ENCODE measurements at regions not wholly inside any gene's neighbourhood (a gene's known extent, or its start where the extent isn't known, plus 50 kb on each side); places are given as distances from the start of the nearest gene placed in this dataset.

GRCh38 chr18:40356168-40356567 lies 1598.9 kb upstream of the PIK3C3 start:
- Mint-ChIP-seq H3K4me1 (no peaks in the 10 kb centered on the region), H3K36me3 (no peaks in the 10 kb centered on the region), H3K9me3 (peaks cover 10 to 24% (median 12%) of the 10 kb centered on the region in 3 donors), H3K27me3 (no peaks in the 10 kb centered on the region), H3K4me3 (no peak overlapping the region), H3K27ac (no peak overlapping the region)
- ChIA-PET POLR2A (no interaction called here), CTCF (no interaction called here)
- Histone ChIP-seq H3K9me3 (no peaks in the 10 kb centered on the region), H3K27ac (ENCODE audit: low read length) (no peak overlapping the region), H3K4me1 (ENCODE audit: control insufficient read depth in 1 of 2, extremely low read depth in 1 of 2, insufficient read depth in 2 of 2, low read length in 2 of 2) (no peaks in the 10 kb centered on the region), H3K4me3 (ENCODE audit: control insufficient read depth in 1 of 2, extremely low read depth in 1 of 2, low read length in 1 of 2) (no peak overlapping the region), H3K36me3 (ENCODE audit: control insufficient read depth in 2 of 2, extremely low read depth in 1 of 2, insufficient read depth in 1 of 2, low read length in 1 of 2) (no peaks in the 10 kb centered on the region), H3K27me3 (replicated peaks in 1 of 2; ENCODE audit: control insufficient read depth in 2 of 2, extremely low read depth in 1 of 2, insufficient read depth in 2 of 2, low read length in 1 of 2) (no peaks in the 10 kb centered on the region)
- ATAC-seq (replicated peaks in 1 of 4): no peak
- 84% methylated on average over 4 of the region's 6 CpGs for WGBS (ENCODE audit: insufficient coverage)
- DNase-seq: no peak

- Histone ChIP-seq H3K4me1 (ENCODE audit: control insufficient read depth in 1 of 2, extremely low read depth in 1 of 2, insufficient read depth in 2 of 2, low read length in 2 of 2) (no peaks in the 10 kb centered on the region), H3K27me3 (replicated peaks in 1 of 2; ENCODE audit: control insufficient read depth in 2 of 2, extremely low read depth in 1 of 2, insufficient read depth in 2 of 2, low read length in 1 of 2) (no peaks in the 10 kb centered on the region), H3K9me3 (no peaks in the 10 kb centered on the region), H3K36me3 (ENCODE audit: control insufficient read depth in 2 of 2, extremely low read depth in 1 of 2, insufficient read depth in 1 of 2, low read length in 1 of 2) (no peaks in the 10 kb centered on the region), H3K27ac (ENCODE audit: low read length) (no peak overlapping the region), H3K4me3 (ENCODE audit: control insufficient read depth in 1 of 2, extremely low read depth in 1 of 2, low read length in 1 of 2) (no peak overlapping the region)
- ChIA-PET POLR2A (interaction anchor here in 1 of 2 donors (0.6 to 0.7 kb wide), 2 partner anchors 24 to 1709 kb away, joined by 3 read pairs; no protein-coding TSS in a partner anchor), CTCF (no interaction called here)
- Mint-ChIP-seq H3K27me3 (no peaks in the 10 kb centered on the region), H3K36me3 (no peaks in the 10 kb centered on the region), H3K9me3 (peaks cover 12 to 24% (median 15%) of the 10 kb centered on the region in 3 donors), H3K4me3 (no peak overlapping the region), H3K27ac (no peak overlapping the region), H3K4me1 (no peaks in the 10 kb centered on the region)
- no CpG with 5 or more reads among the region's 1 CpG for WGBS (ENCODE audit: insufficient coverage)
- no peak for ATAC-seq (replicated peaks in 1 of 4)
- no peak for DNase-seq
Measured at GRCh38 chr18:40355726-40356125, 1599.3 kb upstream of the PIK3C3 start.

GRCh38 chr18:40348196-40348595 lies 1606.8 kb upstream of the PIK3C3 start:
- WGBS (ENCODE audit: insufficient coverage): 71% methylated on average over 1 of the region's 1 CpG
- POLR2A ChIA-PET: no interaction called here

GRCh38 chr18:40347261-40347660 lies 1607.8 kb upstream of the PIK3C3 start:
- ATAC-seq (replicated peaks in 1 of 4) (no peak), DNase-seq (no peak)
- Histone ChIP-seq H3K27ac (ENCODE audit: low read length) (no peak overlapping the region), H3K27me3 (replicated peaks in 1 of 2; ENCODE audit: control insufficient read depth in 2 of 2, extremely low read depth in 1 of 2, insufficient read depth in 2 of 2, low read length in 1 of 2) (no peaks in the 10 kb centered on the region), H3K9me3 (no peaks in the 10 kb centered on the region), H3K4me3 (ENCODE audit: control insufficient read depth in 1 of 2, extremely low read depth in 1 of 2, low read length in 1 of 2) (no peak overlapping the region), H3K4me1 (ENCODE audit: control insufficient read depth in 1 of 2, extremely low read depth in 1 of 2, insufficient read depth in 2 of 2, low read length in 2 of 2) (no peaks in the 10 kb centered on the region), H3K36me3 (ENCODE audit: control insufficient read depth in 2 of 2, extremely low read depth in 1 of 2, insufficient read depth in 1 of 2, low read length in 1 of 2) (no peaks in the 10 kb centered on the region)
- Mint-ChIP-seq H3K36me3 (no peaks in the 10 kb centered on the region), H3K27me3 (no peaks in the 10 kb centered on the region), H3K4me3 (no peak overlapping the region), H3K9me3 (peaks cover 4 to 13% (median 4%) of the 10 kb centered on the region in 3 donors), H3K27ac (no peak overlapping the region), H3K4me1 (no peaks in the 10 kb centered on the region)
- 93% methylated on average over 3 of the region's 5 CpGs for WGBS (ENCODE audit: insufficient coverage)
- POLR2A ChIA-PET: no interaction called here
- CTCF ChIA-PET: no interaction called here

More at GRCh38 chr18:40348196-40348595, 1606.8 kb upstream of the PIK3C3 start:
- H3K27me3 Mint-ChIP-seq: no peaks in the 10 kb centered on the region
- Histone ChIP-seq H3K4me3 (ENCODE audit: control insufficient read depth in 1 of 2, extremely low read depth in 1 of 2, low read length in 1 of 2) (no peak overlapping the region), H3K27me3 (replicated peaks in 1 of 2; ENCODE audit: control insufficient read depth in 2 of 2, extremely low read depth in 1 of 2, insufficient read depth in 2 of 2, low read length in 1 of 2) (no peaks in the 10 kb centered on the region), H3K9me3 (no peaks in the 10 kb centered on the region), H3K36me3 (ENCODE audit: control insufficient read depth in 2 of 2, extremely low read depth in 1 of 2, insufficient read depth in 1 of 2, low read length in 1 of 2) (no peaks in the 10 kb centered on the region), H3K4me1 (ENCODE audit: control insufficient read depth in 1 of 2, extremely low read depth in 1 of 2, insufficient read depth in 2 of 2, low read length in 2 of 2) (no peaks in the 10 kb centered on the region), H3K27ac (ENCODE audit: low read length) (no peak overlapping the region)
- no peak for ATAC-seq (replicated peaks in 1 of 4)
- no peak overlapping the region for H3K27ac Mint-ChIP-seq
- no peak overlapping the region for H3K4me3 Mint-ChIP-seq
- H3K9me3 Mint-ChIP-seq: peaks cover 3 to 13% (median 4%) of the 10 kb centered on the region in 3 donors
- H3K36me3 Mint-ChIP-seq: no peaks in the 10 kb centered on the region
- no peak for DNase-seq
- CTCF ChIA-PET: no interaction called here
- H3K4me1 Mint-ChIP-seq: no peaks in the 10 kb centered on the region

GRCh38 chr18:40346146-40346545 lies 1608.9 kb upstream of the PIK3C3 start:
- ChIA-PET CTCF (no interaction called here), POLR2A (no interaction called here)
- H3K9me3 Mint-ChIP-seq: peaks cover 8 to 13% (median 9%) of the 10 kb centered on the region in 3 donors
- Histone ChIP-seq H3K36me3 (ENCODE audit: control insufficient read depth in 2 of 2, extremely low read depth in 1 of 2, insufficient read depth in 1 of 2, low read length in 1 of 2) (no peaks in the 10 kb centered on the region), H3K4me1 (ENCODE audit: control insufficient read depth in 1 of 2, extremely low read depth in 1 of 2, insufficient read depth in 2 of 2, low read length in 2 of 2) (no peaks in the 10 kb centered on the region), H3K27ac (ENCODE audit: low read length) (no peak overlapping the region), H3K4me3 (ENCODE audit: control insufficient read depth in 1 of 2, extremely low read depth in 1 of 2, low read length in 1 of 2) (no peak overlapping the region), H3K27me3 (replicated peaks in 1 of 2; ENCODE audit: control insufficient read depth in 2 of 2, extremely low read depth in 1 of 2, insufficient read depth in 2 of 2, low read length in 1 of 2) (no peaks in the 10 kb centered on the region), H3K9me3 (no peaks in the 10 kb centered on the region)
- DNase-seq (no peak), ATAC-seq (replicated peaks in 1 of 4) (no peak)
- H3K4me3 Mint-ChIP-seq: no peak overlapping the region
- no peaks in the 10 kb centered on the region for H3K4me1 Mint-ChIP-seq
- H3K27me3 Mint-ChIP-seq: no peaks in the 10 kb centered on the region
- H3K36me3 Mint-ChIP-seq: no peaks in the 10 kb centered on the region
- H3K27ac Mint-ChIP-seq: no peak overlapping the region

GRCh38 chr18:40341701-40342100 lies 1613.3 kb upstream of the PIK3C3 start:
- no peaks in the 10 kb centered on the region for H3K4me1 ChIP-seq (ENCODE audit: control insufficient read depth in 1 of 2, extremely low read depth in 1 of 2, insufficient read depth in 2 of 2, low read length in 2 of 2)
- H3K27ac ChIP-seq (ENCODE audit: low read length): no peak overlapping the region
- Mint-ChIP-seq H3K27me3 (no peaks in the 10 kb centered on the region), H3K9me3 (peaks cover 12 to 15% (median 14%) of the 10 kb centered on the region in 3 donors), H3K36me3 (no peaks in the 10 kb centered on the region), H3K27ac (no peak overlapping the region), H3K4me3 (no peak overlapping the region), H3K4me1 (no peaks in the 10 kb centered on the region)
- POLR2A ChIA-PET: no interaction called here
- no peak overlapping the region for H3K4me3 ChIP-seq (ENCODE audit: control insufficient read depth in 1 of 2, extremely low read depth in 1 of 2, low read length in 1 of 2)
- CTCF ChIA-PET: interaction anchor here in 1 of 2 donors (0.6 kb wide), 1 partner anchor 982 kb away, joined by 3 read pairs; no protein-coding TSS in a partner anchor
- no peaks in the 10 kb centered on the region for H3K9me3 ChIP-seq
- no peaks in the 10 kb centered on the region for H3K36me3 ChIP-seq (ENCODE audit: control insufficient read depth in 2 of 2, extremely low read depth in 1 of 2, insufficient read depth in 1 of 2, low read length in 1 of 2)
- ATAC-seq (replicated peaks in 1 of 4) (no peak), DNase-seq (no peak)
- WGBS (ENCODE audit: insufficient coverage): no CpG with 5 or more reads among the region's 3 CpGs
- H3K27me3 ChIP-seq (replicated peaks in 1 of 2; ENCODE audit: control insufficient read depth in 2 of 2, extremely low read depth in 1 of 2, insufficient read depth in 2 of 2, low read length in 1 of 2): no peaks in the 10 kb centered on the region

GRCh38 chr18:40338284-40338683 lies 1616.8 kb upstream of the PIK3C3 start:
- Mint-ChIP-seq H3K4me1 (no peaks in the 10 kb centered on the region), H3K4me3 (no peak overlapping the region), H3K36me3 (no peaks in the 10 kb centered on the region), H3K9me3 (peaks cover 12 to 35% (median 20%) of the 10 kb centered on the region in 3 donors), H3K27me3 (no peaks in the 10 kb centered on the region), H3K27ac (no peak overlapping the region)
- Histone ChIP-seq H3K4me1 (ENCODE audit: control insufficient read depth in 1 of 2, extremely low read depth in 1 of 2, insufficient read depth in 2 of 2, low read length in 2 of 2) (no peaks in the 10 kb centered on the region), H3K9me3 (no peaks in the 10 kb centered on the region), H3K36me3 (ENCODE audit: control insufficient read depth in 2 of 2, extremely low read depth in 1 of 2, insufficient read depth in 1 of 2, low read length in 1 of 2) (no peaks in the 10 kb centered on the region), H3K27ac (ENCODE audit: low read length) (no peak overlapping the region), H3K4me3 (ENCODE audit: control insufficient read depth in 1 of 2, extremely low read depth in 1 of 2, low read length in 1 of 2) (no peak overlapping the region), H3K27me3 (replicated peaks in 1 of 2; ENCODE audit: control insufficient read depth in 2 of 2, extremely low read depth in 1 of 2, insufficient read depth in 2 of 2, low read length in 1 of 2) (no peaks in the 10 kb centered on the region)
- POLR2A ChIA-PET: no interaction called here
- no peak for DNase-seq
- CTCF ChIA-PET: no interaction called here
- WGBS (ENCODE audit: insufficient coverage): no CpG with 5 or more reads among the region's 1 CpG
- no peak for ATAC-seq (replicated peaks in 1 of 4)

Measured in T-cell (primary cell).